ENCODE measurements at regions not wholly inside any gene's neighbourhood (a gene's known extent, or its start where the extent isn't known, plus 50 kb on each side); places are given as distances from the start of the nearest gene placed in this dataset.

DNA sequence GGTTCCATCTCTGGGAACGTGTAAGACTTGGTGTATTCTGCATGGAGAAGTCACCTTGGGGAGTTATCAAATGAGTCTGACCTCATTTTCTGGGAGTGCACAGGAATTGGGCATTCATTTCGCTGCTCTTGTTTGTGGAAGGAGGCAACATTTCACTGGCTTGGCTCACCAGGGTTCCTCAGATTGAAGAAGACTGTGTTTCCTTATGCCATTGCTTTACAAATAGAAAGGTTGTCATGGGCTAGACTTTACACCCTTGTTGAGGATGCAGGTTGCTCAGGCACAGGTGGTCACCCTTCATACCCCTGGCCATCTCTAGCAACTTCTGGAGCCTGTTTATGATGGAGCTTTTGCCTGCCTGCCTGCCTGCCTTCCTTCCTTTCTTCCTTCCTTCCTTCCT, 114.4 kb downstream of the AASDH start:
- H3K27me3 Mint-ChIP-seq (ENCODE audit: unreplicated experiment): no peaks in the 10 kb centered on the region
- no peaks in the 10 kb centered on the region for H3K36me3 Mint-ChIP-seq (ENCODE audit: low read depth, unreplicated experiment)
- no peak overlapping the region for H3K27ac Mint-ChIP-seq (ENCODE audit: unreplicated experiment)
- no peak for DNase-seq (ENCODE audit: low spot score)
- peaks cover 11% of the 10 kb centered on the region for H3K4me1 Mint-ChIP-seq (ENCODE audit: unreplicated experiment)
- TF ChIP-seq, protein P1, sequence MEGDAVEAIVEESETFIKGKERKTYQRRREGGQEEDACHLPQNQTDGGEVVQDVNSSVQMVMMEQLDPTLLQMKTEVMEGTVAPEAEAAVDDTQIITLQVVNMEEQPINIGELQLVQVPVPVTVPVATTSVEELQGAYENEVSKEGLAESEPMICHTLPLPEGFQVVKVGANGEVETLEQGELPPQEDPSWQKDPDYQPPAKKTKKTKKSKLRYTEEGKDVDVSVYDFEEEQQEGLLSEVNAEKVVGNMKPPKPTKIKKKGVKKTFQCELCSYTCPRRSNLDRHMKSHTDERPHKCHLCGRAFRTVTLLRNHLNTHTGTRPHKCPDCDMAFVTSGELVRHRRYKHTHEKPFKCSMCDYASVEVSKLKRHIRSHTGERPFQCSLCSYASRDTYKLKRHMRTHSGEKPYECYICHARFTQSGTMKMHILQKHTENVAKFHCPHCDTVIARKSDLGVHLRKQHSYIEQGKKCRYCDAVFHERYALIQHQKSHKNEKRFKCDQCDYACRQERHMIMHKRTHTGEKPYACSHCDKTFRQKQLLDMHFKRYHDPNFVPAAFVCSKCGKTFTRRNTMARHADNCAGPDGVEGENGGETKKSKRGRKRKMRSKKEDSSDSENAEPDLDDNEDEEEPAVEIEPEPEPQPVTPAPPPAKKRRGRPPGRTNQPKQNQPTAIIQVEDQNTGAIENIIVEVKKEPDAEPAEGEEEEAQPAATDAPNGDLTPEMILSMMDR (IDR thresholded peaks at IDR 0.05; ENCODE audit: unreplicated experiment): no peak
- H3K4me3 Mint-ChIP-seq (ENCODE audit: unreplicated experiment): no peak overlapping the region
- no peaks in the 10 kb centered on the region for H3K9me3 Mint-ChIP-seq (ENCODE audit: unreplicated experiment)

DNA sequence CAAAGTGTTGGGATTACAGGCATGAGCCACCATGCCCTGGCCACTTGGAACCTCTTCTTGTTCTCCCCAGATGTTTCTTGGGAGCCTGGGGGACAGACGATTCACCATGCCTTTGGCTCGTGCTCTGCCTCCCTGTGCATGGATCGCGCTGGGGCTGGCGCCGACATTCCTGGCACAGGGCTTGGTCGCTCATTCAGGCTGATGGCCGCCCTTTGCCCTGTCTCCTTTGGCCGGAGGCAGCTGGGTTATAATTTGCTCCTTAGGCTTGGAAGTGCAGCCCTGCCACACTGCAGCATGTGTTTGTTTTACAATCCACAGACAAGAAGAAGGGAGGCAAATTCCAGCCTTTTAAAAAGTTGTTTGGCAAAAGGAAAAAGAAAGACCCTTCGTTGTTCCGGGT, 115.3 kb downstream of the AASDH start:
- Mint-ChIP-seq H3K27ac (ENCODE audit: unreplicated experiment) (no peak overlapping the region), H3K27me3 (ENCODE audit: unreplicated experiment) (no peaks in the 10 kb centered on the region), H3K4me3 (ENCODE audit: unreplicated experiment) (no peak overlapping the region), H3K4me1 (ENCODE audit: unreplicated experiment) (peaks cover 11% of the 10 kb centered on the region), H3K36me3 (ENCODE audit: low read depth, unreplicated experiment) (no peaks in the 10 kb centered on the region), H3K9me3 (ENCODE audit: unreplicated experiment) (no peaks in the 10 kb centered on the region)
- no peak for DNase-seq (ENCODE audit: low spot score)
- TF ChIP-seq, protein P1 (IDR thresholded peaks at IDR 0.05; ENCODE audit: unreplicated experiment): no peak

DNA sequence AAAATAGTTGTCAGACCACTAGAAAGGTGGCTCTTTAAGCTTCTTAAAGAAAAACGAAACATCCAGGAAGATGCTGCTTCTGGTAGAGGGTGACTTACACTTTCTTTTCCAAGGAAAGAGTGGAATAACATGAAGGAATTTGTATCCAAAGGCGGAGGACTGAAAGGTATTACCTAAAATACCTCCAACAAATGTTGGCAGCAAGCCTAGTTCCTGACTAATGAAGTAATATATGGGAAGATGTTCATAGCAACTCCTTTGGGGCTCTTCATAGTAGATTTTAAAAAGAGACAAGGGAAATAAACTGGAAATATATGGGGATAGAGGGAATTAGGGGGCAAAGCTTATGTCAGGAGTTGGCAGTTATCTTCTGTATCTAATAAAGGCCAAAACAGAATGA, 116.2 kb downstream of the AASDH start:
- TF ChIP-seq, protein P1 (IDR thresholded peaks at IDR 0.05; ENCODE audit: unreplicated experiment): no peak
- Mint-ChIP-seq H3K4me1 (ENCODE audit: unreplicated experiment) (peaks cover 11% of the 10 kb centered on the region), H3K9me3 (ENCODE audit: unreplicated experiment) (no peaks in the 10 kb centered on the region), H3K27me3 (ENCODE audit: unreplicated experiment) (no peaks in the 10 kb centered on the region), H3K36me3 (ENCODE audit: low read depth, unreplicated experiment) (no peaks in the 10 kb centered on the region), H3K27ac (ENCODE audit: unreplicated experiment) (no peak overlapping the region), H3K4me3 (ENCODE audit: unreplicated experiment) (no peak overlapping the region)
- DNase-seq (ENCODE audit: low spot score): no peak

DNA sequence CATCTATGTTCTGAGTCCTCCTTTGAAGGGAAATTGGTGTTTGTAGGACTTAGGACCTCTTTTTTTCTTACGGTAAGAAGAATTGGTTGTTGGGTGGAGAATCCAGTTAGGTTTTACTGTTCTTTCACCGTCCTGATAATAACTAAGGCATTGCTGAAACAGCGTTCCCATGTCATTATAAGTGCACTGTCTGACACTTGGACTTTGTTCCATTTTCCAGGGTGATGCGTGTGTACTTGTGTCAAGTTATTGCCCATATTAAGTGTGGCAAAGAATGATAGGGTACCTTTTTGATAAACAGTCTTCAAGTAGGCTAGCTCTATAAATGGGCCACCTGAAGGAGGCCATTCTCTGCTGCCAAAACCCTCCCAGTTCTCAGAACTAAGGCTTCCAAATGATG, 119.7 kb downstream of the AASDH start:
- no peak overlapping the region for H3K4me3 Mint-ChIP-seq (ENCODE audit: unreplicated experiment)
- H3K4me1 Mint-ChIP-seq (ENCODE audit: unreplicated experiment): no peaks in the 10 kb centered on the region
- no peaks in the 10 kb centered on the region for H3K27me3 Mint-ChIP-seq (ENCODE audit: unreplicated experiment)
- no peak for DNase-seq (ENCODE audit: low spot score)
- peaks cover 6% of the 10 kb centered on the region for H3K36me3 Mint-ChIP-seq (ENCODE audit: low read depth, unreplicated experiment)
- TF ChIP-seq, protein P1 (IDR thresholded peaks at IDR 0.05; ENCODE audit: unreplicated experiment): no peak
- no peak overlapping the region for H3K27ac Mint-ChIP-seq (ENCODE audit: unreplicated experiment)
- H3K9me3 Mint-ChIP-seq (ENCODE audit: unreplicated experiment): peaks cover 5% of the 10 kb centered on the region

DNA sequence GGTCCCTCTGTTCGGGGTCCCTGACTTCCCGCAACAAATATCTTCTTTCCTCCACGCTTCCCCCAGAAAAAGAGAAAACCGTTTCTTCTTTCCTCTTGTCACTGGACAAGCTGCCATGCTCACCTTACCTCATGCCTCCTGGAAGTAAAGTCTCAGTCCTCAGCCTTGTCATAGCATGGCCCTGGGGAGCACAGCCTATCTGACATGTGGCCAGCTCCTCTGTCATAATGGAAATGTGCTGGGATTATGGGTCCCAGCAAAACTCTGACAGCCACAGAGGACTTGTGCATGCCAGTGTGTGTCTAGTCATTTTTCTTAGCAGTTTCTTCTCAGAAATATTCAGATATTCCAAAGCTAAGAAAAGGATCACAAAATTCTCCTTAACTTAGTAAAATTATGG, 122.4 kb downstream of the AASDH start:
- no peak overlapping the region for H3K4me3 Mint-ChIP-seq (ENCODE audit: unreplicated experiment)
- no peaks in the 10 kb centered on the region for H3K4me1 Mint-ChIP-seq (ENCODE audit: unreplicated experiment)
- H3K36me3 Mint-ChIP-seq (ENCODE audit: low read depth, unreplicated experiment): peaks cover 6% of the 10 kb centered on the region
- no peak overlapping the region for H3K27ac Mint-ChIP-seq (ENCODE audit: unreplicated experiment)
- no peaks in the 10 kb centered on the region for H3K27me3 Mint-ChIP-seq (ENCODE audit: unreplicated experiment)
- no peak for DNase-seq (ENCODE audit: low spot score)
- TF ChIP-seq, protein P1 (IDR thresholded peaks at IDR 0.05; ENCODE audit: unreplicated experiment): no peak
- peaks cover 5% of the 10 kb centered on the region for H3K9me3 Mint-ChIP-seq (ENCODE audit: unreplicated experiment)
